MCF 10A (cell line): ENCODE measurements at regions not wholly inside any gene's neighbourhood (a gene's known extent, or its start where the extent isn't known, plus 50 kb on each side); places are given as distances from the start of the nearest gene placed in this dataset.

Experiments used
- BruUV-seq: library from RNA; stranded (reverse); fragments of 400-500 nt; replicated peaks from 2 replicates; lab custom pipeline; 2021; lab: Mats Ljungman, UMichigan
- CTCF ChIA-PET: fragments of 300-600 bp; sonication (Branson Sonifier 250); formaldehyde crosslinking; extraction: SDS; loops from one replicate; lab custom pipeline; 2021; ENCODE audit warnings: antibody characterized with exemption, inconsistent platforms; lab: Yijun Ruan, JAX
- POLR2A ChIA-PET: fragments of 300-600, 350-650 bp; sonication (Branson Sonifier 250); formaldehyde crosslinking; extraction: SDS; loops from one replicate; lab custom pipeline; 2020; ENCODE audit warnings: antibody characterized with exemption, inconsistent platforms; lab: Yijun Ruan, JAX
- DNase-seq: peaks from one replicate; pipeline ENCODE4 v3.0.0-alpha.2; 2018; ENCODE audit not compliant: unreplicated experiment
- H3K27ac Mint-ChIP-seq: one replicate; pipeline ENCODE4 v1.8.0; 2022; ENCODE audit warnings: mild to moderate bottlenecking, low read depth, mixed read lengths; ENCODE audit not compliant: unreplicated experiment
- H3K27me3 Mint-ChIP-seq: one replicate; pipeline ENCODE4 v1.8.0; 2022; ENCODE audit warnings: mixed read lengths; ENCODE audit not compliant: insufficient read depth, unreplicated experiment
- H3K36me3 Mint-ChIP-seq: one replicate; pipeline ENCODE4 v1.8.0; 2022; ENCODE audit warnings: mild to moderate bottlenecking, moderate library complexity, mixed read lengths; ENCODE audit not compliant: insufficient read depth, unreplicated experiment
- H3K4me1 Mint-ChIP-seq: one replicate; pipeline ENCODE4 v1.8.0; 2022; ENCODE audit warnings: mixed read lengths; ENCODE audit not compliant: insufficient read depth, unreplicated experiment
- H3K4me3 Mint-ChIP-seq: one replicate; pipeline ENCODE4 v1.8.0; 2022; ENCODE audit warnings: mild to moderate bottlenecking, moderate library complexity, mixed read lengths; ENCODE audit not compliant: unreplicated experiment
- H3K9me3 Mint-ChIP-seq: one replicate; pipeline ENCODE4 v1.8.0; 2022; ENCODE audit warnings: mixed read lengths; ENCODE audit not compliant: unreplicated experiment
- intact Hi-C: fragments of 100-400 bp; cut with micrococcal nuclease; formaldehyde crosslinking; loops from 2 replicates; pipeline ENCODE4 v1.14.1; 2022
- TF ChIP-seq, protein P1 (sequence below): fragments of 200-600 bp; IDR thresholded peaks from one replicate; pipeline ENCODE4 v1.8.0; 2022; ENCODE audit warnings: antibody characterized with exemption, mild to moderate bottlenecking; ENCODE audit not compliant: unreplicated experiment

DNA sequence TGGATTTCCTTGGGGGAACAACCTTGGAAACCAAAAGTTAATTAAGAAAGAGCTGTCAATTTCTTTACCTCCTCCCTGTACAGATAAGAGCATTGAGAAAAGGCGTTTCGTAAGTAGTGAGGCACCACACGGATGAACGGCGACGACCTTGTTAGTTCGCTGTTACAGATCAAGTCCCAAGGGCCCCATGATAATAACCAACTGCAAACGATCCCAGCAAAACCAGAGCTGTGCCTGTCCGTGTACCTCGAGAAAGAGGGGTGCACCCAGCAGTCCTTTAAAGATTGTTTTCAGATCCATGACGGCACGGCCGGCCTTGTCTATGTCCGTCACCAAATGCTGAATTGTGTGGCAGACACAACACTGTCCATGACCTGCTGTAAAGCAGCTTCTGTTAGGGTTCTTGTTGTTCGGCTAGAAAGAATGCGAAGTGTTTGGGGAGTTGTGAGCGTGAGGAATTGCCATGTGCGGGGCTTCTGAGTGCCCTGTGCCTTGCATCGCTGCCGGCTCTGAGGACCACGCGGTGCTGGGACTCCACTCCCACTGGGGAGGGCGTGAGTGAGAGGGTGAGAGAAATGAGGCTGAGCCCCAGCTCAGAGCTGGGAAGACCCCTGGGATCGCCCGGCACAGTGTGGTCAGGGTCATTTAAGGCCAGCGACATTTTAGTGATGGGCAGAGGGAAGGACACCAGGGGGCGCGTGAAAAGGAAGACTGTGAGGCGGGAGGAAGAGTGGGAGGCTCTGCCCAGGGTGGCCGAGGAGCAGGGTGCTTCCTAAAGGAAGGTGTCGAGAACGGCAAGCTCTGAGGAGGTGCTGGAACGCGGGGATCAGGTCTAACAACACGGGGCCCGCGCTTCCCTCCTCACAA lies 136.8 kb upstream of the RPS6KA2 start:
- Mint-ChIP-seq H3K4me1 (no peaks in the 10 kb centered on the region), H3K9me3 (no peaks in the 10 kb centered on the region), H3K27ac (no peak overlapping the region), H3K4me3 (no peak overlapping the region), H3K36me3 (no peaks in the 10 kb centered on the region), H3K27me3 (peaks cover 58% of the 10 kb centered on the region)
- DNase-seq: no peak
- BruUV-seq: no TSS peak
- intact Hi-C loops: no loop called here
- ChIA-PET POLR2A (no interaction called here), CTCF (interaction anchor here (0.8 to 3.0 kb wide), 3 partner anchors 11 to 249 kb away, joined by 3 to 19 read pairs (median 5); no protein-coding TSS in a partner anchor)
- TF ChIP-seq, protein P1, sequence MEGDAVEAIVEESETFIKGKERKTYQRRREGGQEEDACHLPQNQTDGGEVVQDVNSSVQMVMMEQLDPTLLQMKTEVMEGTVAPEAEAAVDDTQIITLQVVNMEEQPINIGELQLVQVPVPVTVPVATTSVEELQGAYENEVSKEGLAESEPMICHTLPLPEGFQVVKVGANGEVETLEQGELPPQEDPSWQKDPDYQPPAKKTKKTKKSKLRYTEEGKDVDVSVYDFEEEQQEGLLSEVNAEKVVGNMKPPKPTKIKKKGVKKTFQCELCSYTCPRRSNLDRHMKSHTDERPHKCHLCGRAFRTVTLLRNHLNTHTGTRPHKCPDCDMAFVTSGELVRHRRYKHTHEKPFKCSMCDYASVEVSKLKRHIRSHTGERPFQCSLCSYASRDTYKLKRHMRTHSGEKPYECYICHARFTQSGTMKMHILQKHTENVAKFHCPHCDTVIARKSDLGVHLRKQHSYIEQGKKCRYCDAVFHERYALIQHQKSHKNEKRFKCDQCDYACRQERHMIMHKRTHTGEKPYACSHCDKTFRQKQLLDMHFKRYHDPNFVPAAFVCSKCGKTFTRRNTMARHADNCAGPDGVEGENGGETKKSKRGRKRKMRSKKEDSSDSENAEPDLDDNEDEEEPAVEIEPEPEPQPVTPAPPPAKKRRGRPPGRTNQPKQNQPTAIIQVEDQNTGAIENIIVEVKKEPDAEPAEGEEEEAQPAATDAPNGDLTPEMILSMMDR: no peak

DNA sequence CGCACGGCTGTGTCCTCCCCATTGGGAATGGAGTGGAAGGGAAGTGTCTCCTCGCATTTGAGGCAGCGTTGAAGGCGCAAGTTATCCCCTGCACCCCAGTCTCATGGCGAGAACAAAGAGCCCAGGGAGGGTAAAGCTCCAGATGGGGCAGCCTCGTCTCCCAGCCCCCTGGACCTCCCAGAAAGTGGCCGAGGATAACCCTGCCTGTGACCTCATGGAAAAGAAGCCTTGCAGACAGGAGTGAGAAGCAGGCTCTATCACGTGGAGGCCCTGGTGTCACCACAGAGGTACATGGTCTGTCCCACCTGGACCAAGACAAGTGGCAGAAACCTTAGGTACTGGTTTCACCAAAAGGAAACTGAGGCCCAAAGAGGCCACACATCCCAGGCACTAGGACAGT lies 134.8 kb upstream of the RPS6KA2 start:
- no peak overlapping the region for H3K27ac Mint-ChIP-seq
- TF ChIP-seq, protein P1: no peak
- no TSS peak for BruUV-seq
- no peaks in the 10 kb centered on the region for H3K9me3 Mint-ChIP-seq
- H3K36me3 Mint-ChIP-seq: no peaks in the 10 kb centered on the region
- ChIA-PET POLR2A (no interaction called here), CTCF (interaction anchor here (1.5 kb wide), 1 partner anchor 13 kb away, joined by 8 read pairs; no protein-coding TSS in a partner anchor)
- H3K27me3 Mint-ChIP-seq: peaks cover 58% of the 10 kb centered on the region
- intact Hi-C loops: no loop called here
- DNase-seq: no peak
- H3K4me1 Mint-ChIP-seq: peaks cover 8% of the 10 kb centered on the region
- H3K4me3 Mint-ChIP-seq: no peak overlapping the region

DNA sequence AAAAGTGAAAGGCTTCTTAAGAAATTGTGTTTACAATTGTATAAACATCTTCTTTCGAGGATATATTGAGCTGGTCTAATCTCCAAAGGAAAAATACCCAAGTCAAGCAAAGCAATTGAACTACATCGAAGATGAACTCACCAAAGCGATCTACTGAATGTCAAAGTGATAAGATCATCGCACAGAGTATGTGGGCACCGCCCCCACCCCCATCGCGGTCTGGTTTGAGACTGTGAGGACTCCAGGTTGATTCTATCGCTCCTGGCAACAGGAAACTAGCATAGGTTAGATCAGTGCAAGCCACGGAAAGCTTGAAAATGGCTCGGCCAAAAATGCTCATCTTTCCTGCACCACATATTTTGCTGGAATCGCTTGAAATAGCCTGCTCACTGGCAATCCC lies 133.2 kb upstream of the RPS6KA2 start:
- no TSS peak for BruUV-seq
- intact Hi-C loops: no loop called here
- Mint-ChIP-seq H3K4me1 (peaks cover 8% of the 10 kb centered on the region), H3K27me3 (peaks cover 54% of the 10 kb centered on the region), H3K4me3 (no peak overlapping the region), H3K27ac (no peak overlapping the region), H3K36me3 (no peaks in the 10 kb centered on the region), H3K9me3 (no peaks in the 10 kb centered on the region)
- TF ChIP-seq, protein P1: no peak
- ChIA-PET CTCF (no interaction called here), POLR2A (no interaction called here)
- DNase-seq: no peak

DNA sequence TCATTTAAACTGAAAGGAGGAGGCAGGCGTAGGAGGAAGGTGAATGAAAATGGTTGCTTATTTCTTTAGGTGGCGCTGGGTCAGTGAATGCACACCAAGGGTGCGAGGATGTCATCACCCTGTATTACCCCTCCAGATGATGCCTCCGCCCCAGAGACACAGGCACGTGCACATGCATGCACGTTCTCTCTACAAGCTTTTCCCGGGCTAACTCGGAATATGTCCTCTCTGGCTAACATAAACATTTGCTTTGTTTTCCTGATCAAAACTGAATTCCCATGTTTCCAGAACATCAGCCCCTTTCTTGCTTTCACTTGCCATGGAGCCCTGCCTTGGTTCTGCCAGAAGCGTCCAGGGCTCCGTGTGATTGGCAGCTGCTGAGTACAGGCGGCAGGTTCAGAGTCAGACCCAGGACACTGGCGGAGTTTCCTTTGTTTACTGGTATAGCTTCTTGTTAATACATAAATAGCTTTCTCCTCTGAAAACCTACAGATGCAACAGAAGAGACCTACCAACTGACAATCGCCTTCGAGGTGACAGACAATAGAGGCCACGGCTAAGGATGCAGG lies 131.2 kb upstream of the RPS6KA2 start:
- POLR2A ChIA-PET: interaction anchor here (0.6 kb wide), 1 partner anchor 64 kb away, joined by 3 read pairs; no protein-coding TSS in a partner anchor
- TF ChIP-seq, protein P1: no peak
- Mint-ChIP-seq H3K36me3 (no peaks in the 10 kb centered on the region), H3K9me3 (no peaks in the 10 kb centered on the region), H3K4me3 (peak overlapping the region; percentile 70), H3K4me1 (peaks cover 8% of the 10 kb centered on the region), H3K27ac (peak overlapping the region; percentile 11), H3K27me3 (peaks cover 42% of the 10 kb centered on the region)
- CTCF ChIA-PET: interaction anchor here (0.8 to 1.5 kb wide), 2 partner anchors 16 to 392 kb away, joined by 3 to 5 read pairs; no protein-coding TSS in a partner anchor
- no TSS peak for BruUV-seq
- DNase-seq: no peak
- intact Hi-C loops: loop anchor here (5.0 kb wide), 1 partner anchor 241 kb away; no protein-coding TSS in a partner anchor
